PC-9 (cell line): ENCODE measurements at regions not wholly inside any gene's neighbourhood (a gene's known extent, or its start where the extent isn't known, plus 50 kb on each side); places are given as distances from the start of the nearest gene placed in this dataset.

Experiments
- CTCF ChIP-seq: fragments of 200-600 bp; sonication (generic); conservative IDR thresholded peaks from 2 replicates; pipeline ENCODE4 v1.6.1; 2017; ENCODE audit warnings: mixed run types, antibody characterized with exemption, mild to moderate bottlenecking, moderate library complexity
- EZH2 ChIP-seq: fragments of 200-600 bp; sonication (generic); IDR thresholded peaks from 2 replicates; pipeline ENCODE4 v1.8.0; 2017; ENCODE audit warnings: antibody characterized with exemption, low read depth

DNA sequence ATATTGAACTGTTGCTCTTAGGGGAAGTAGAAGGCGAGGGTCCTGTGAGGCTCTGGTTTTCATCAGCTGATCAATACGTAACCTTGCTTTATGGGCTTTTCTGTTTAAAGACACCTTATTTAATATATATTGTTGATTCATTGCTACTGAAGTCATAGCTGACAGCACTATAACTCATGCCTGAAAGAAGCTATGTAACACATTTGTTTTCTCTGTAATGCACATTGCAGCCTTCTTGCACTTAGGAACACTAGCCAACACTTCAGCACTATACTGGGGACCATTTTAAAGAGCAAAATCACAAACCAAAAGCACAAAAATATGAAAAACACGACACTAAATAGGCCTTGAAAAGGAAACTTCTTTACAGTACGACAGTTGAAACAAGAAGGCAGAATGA is 135.7 kb downstream of the TTC6 start:
- TF ChIP-seq CTCF (no peak), EZH2 (no peak)
